ENCODE measurements at regions not wholly inside any gene's neighbourhood (a gene's known extent, or its start where the extent isn't known, plus 50 kb on each side); places are given as distances from the start of the nearest gene placed in this dataset.
"Not testable (repeated sequence)": the region's sequence is repeated elsewhere in the genome, so short reads cannot be mapped to it uniquely, and the experiment has no call there.

GRCh38 chr15:95150466-95150865 is 919.1 kb downstream of the MCTP2 start:
- no peak for DNase-seq

GRCh38 chr15:95152741-95153140 is 921.4 kb downstream of the MCTP2 start:
- DNase-seq, result no peak

- not testable (repeated sequence) for DNase-seq
Observed at GRCh38 chr15:95153201-95153600, 921.8 kb downstream of the MCTP2 start.

GRCh38 chr15:95160316-95160715 is 929.0 kb downstream of the MCTP2 start:
- no peak for DNase-seq

- no peak for DNase-seq
Observed at GRCh38 chr15:95162069-95162468, 930.7 kb downstream of the MCTP2 start.

- no peak for DNase-seq
Observed at GRCh38 chr15:95162531-95162930, 931.2 kb downstream of the MCTP2 start.

- no peak for DNase-seq
Observed at GRCh38 chr15:95162967-95163531, 931.7 kb downstream of the MCTP2 start.

GRCh38 chr15:95168152-95168551 is 936.8 kb downstream of the MCTP2 start:
- DNase-seq, result no peak

GRCh38 chr15:95168951-95169431 is 937.6 kb downstream of the MCTP2 start:
- DNase-seq, result no peak

GRCh38 chr15:95169541-95170459 is 938.4 kb downstream of the MCTP2 start:
- DNase-seq, result no peak

- DNase-seq, result no peak
Observed at GRCh38 chr15:95170561-95171380, 939.4 kb downstream of the MCTP2 start.

- no peak for DNase-seq
Observed at GRCh38 chr15:95171564-95171963, 940.2 kb downstream of the MCTP2 start.

GRCh38 chr15:95174301-95175259 is 943.2 kb downstream of the MCTP2 start:
- DNase-seq, result no peak

- DNase-seq, result no peak
Observed at GRCh38 chr15:95175914-95176658, 944.7 kb downstream of the MCTP2 start.

- no peak for DNase-seq
Observed at GRCh38 chr15:95176794-95177577, 945.6 kb downstream of the MCTP2 start.

- no peak for DNase-seq
Observed at GRCh38 chr15:95180530-95180929, 949.2 kb downstream of the MCTP2 start.

- no peak for DNase-seq
Observed at GRCh38 chr15:95182091-95182490, 950.7 kb downstream of the MCTP2 start.

GRCh38 chr15:95192923-95193322 is 961.6 kb downstream of the MCTP2 start:
- no peak for DNase-seq

- DNase-seq, result no peak
Observed at GRCh38 chr15:95194746-95195145, 963.4 kb downstream of the MCTP2 start.

GRCh38 chr15:95196176-95196915 is 965.0 kb downstream of the MCTP2 start:
- no peak for DNase-seq
